HCT116 (cell line): ENCODE measurements at regions not wholly inside any gene's neighbourhood (a gene's known extent, or its start where the extent isn't known, plus 50 kb on each side); places are given as distances from the start of the nearest gene placed in this dataset.

ENCODE experiments used
- ATAC-seq: fragments of 200-7000 bp; cut with Tn5 transposase; 2 replicates; pipeline ENCODE4 v1.9.1; 2020; ENCODE audit warnings: mild to moderate bottlenecking, moderate library complexity
- BruUV-seq: library from RNA; stranded (reverse); fragments of 400-500 nt; replicated peaks from 2 replicates; lab custom pipeline; 2021; lab: Mats Ljungman, UMichigan
- CTCF ChIA-PET: fragments of 300-600 bp; sonication (Branson Sonifier 250); formaldehyde crosslinking; loops from one replicate; lab custom pipeline; 2021; ENCODE audit warnings: antibody characterized with exemption; lab: Charles Lee
- POLR2A ChIA-PET: fragments of 300-600, 350-600 bp; sonication (Branson Sonifier 250); formaldehyde crosslinking; loops from one replicate; lab custom pipeline; 2021; ENCODE audit warnings: antibody characterized with exemption; lab: Charles Lee
- RAD21 ChIA-PET, 2 experiments: fragments of 300-600 bp; sonication (Branson Sonifier 250); formaldehyde crosslinking; loops; one replicate each; lab custom pipeline; 2023; ENCODE audit warnings: low total read pairs in 2 of 2; ENCODE audit not compliant: uncharacterized antibody in 2 of 2, unreplicated experiment in 2 of 2, low non-redundant PET in 1 of 2; lab: Charles Lee
- DNase-seq: peaks from one replicate; pipeline ENCODE4 v3.0.0-alpha.2; 2010; ENCODE audit warnings: low read depth, low spot score
- H2AFZ ChIP-seq: fragments of 200-600 bp; shearing (Covaris generic), sonication (generic); 2 replicates; pipeline ENCODE4 v1.6.1; 2017; ENCODE audit warnings: low read depth, mixed run types, mixed read lengths, antibody characterized with exemption, low read length; ENCODE audit not compliant: poor library complexity, severe bottlenecking
- H3K27ac ChIP-seq: 2 replicates; pipeline ENCODE4 v1.5.1; 2012; ENCODE audit warnings: low read depth, low read length
- H3K27me3 ChIP-seq: fragments of 200-600 bp; sonication (generic); 2 replicates; pipeline ENCODE4 v1.6.1; 2016; ENCODE audit warnings: mixed run types, low read length, mixed read lengths; ENCODE audit not compliant: insufficient read depth
- H3K36me3 ChIP-seq, 2 experiments: fragments of 200-500 bp in 1 of 2; fragments of 200-600 bp in 1 of 2; sonication (Bioruptor generic) in 1 of 2; sonication (generic) in 1 of 2; 2 replicates each; pipeline versions ENCODE4 v1.5.1 to v1.6.1; 2014 to 2016; ENCODE audit warnings: low read length in 2 of 2, inconsistent platforms in 1 of 2, mixed read lengths in 1 of 2, mixed run types in 1 of 2; ENCODE audit not compliant: insufficient read depth in 2 of 2, control insufficient read depth in 1 of 2
- H3K4me1 ChIP-seq, 2 experiments: fragments of 200-600 bp in 1 of 2; sonication (generic) in 1 of 2; 2 replicates each; pipeline versions ENCODE4 v1.5.1 to v1.6.1; 2012 to 2017; ENCODE audit warnings: low read length in 2 of 2, inconsistent platforms in 1 of 2, mild to moderate bottlenecking in 1 of 2, mixed read lengths in 1 of 2, mixed run types in 1 of 2, moderate library complexity in 1 of 2; ENCODE audit not compliant: insufficient read depth in 2 of 2, control insufficient read depth in 1 of 2
- H3K4me2 ChIP-seq: fragments of 200-600 bp; sonication (generic); 2 replicates; pipeline ENCODE4 v1.6.1; 2017; ENCODE audit warnings: mixed run types, low read length, mixed read lengths
- H3K4me3 ChIP-seq, 2 experiments: fragments of 200-600 bp in 1 of 2; sonication (generic) in 1 of 2; replicated peaks in 1 of 2; 2 replicates each; pipeline ENCODE4 v1.5.1; 2011 to 2016; ENCODE audit warnings: low read length in 2 of 2, control low read depth in 1 of 2, low read depth in 1 of 2, mild to moderate bottlenecking in 1 of 2, mixed read lengths in 1 of 2, mixed run types in 1 of 2
- H3K79me2 ChIP-seq: fragments of 200-600 bp; sonication (generic); 2 replicates; pipeline ENCODE4 v1.6.1; 2017; ENCODE audit warnings: mild to moderate bottlenecking, mixed run types, low read length, moderate library complexity, mixed read lengths; ENCODE audit not compliant: insufficient read depth
- H3K9ac ChIP-seq: fragments of 200-600 bp; sonication (generic); 2 replicates; pipeline ENCODE4 v1.6.1; 2016; ENCODE audit warnings: low read length, mixed read lengths
- H3K9me2 ChIP-seq: fragments of 200-600 bp; sonication (generic), shearing (Covaris generic); 2 replicates; pipeline ENCODE4 v1.6.1; 2017; ENCODE audit warnings: mixed run types, mild to moderate bottlenecking, moderate library complexity; ENCODE audit not compliant: insufficient read depth
- H3K9me3 ChIP-seq, 2 experiments: fragments of 200-500 bp in 1 of 2; fragments of 200-600 bp in 1 of 2; sonication (Bioruptor generic) in 1 of 2; sonication (generic) in 1 of 2; 2 replicates each; pipeline ENCODE4 v1.6.1; 2014 to 2017; ENCODE audit warnings: low read length in 2 of 2, mixed read lengths in 2 of 2, inconsistent platforms in 1 of 2, low read depth in 1 of 2, mild to moderate bottlenecking in 1 of 2, mixed run types in 1 of 2, moderate library complexity in 1 of 2; ENCODE audit not compliant: control insufficient read depth in 1 of 2, insufficient read depth in 1 of 2
- H4K20me1 ChIP-seq: fragments of 200-600 bp; sonication (generic), shearing (Covaris generic); 2 replicates; pipeline ENCODE4 v1.6.1; 2017; ENCODE audit warnings: mixed run types, mild to moderate bottlenecking, moderate library complexity; ENCODE audit not compliant: insufficient read depth
- CEBPB ChIP-seq: IDR thresholded peaks from 2 replicates; pipeline ENCODE4 v1.6.1; 2012; ENCODE audit warnings: low read depth
- CTCF ChIP-seq, 3 experiments: fragments of 200-600 bp in 1 of 3; sonication (generic) in 1 of 3; IDR thresholded peaks in 2 of 3; conservative IDR thresholded peaks in 1 of 3; 2 replicates each; pipeline ENCODE4 v1.5.1; 2012 to 2017; ENCODE audit warnings: low read depth in 2 of 3, low read length in 2 of 3, antibody characterized with exemption in 1 of 3, borderline replicate concordance in 1 of 3, control low read depth in 1 of 3, mild to moderate bottlenecking in 1 of 3, mixed read lengths in 1 of 3, mixed run types in 1 of 3, moderate library complexity in 1 of 3; ENCODE audit not compliant: insufficient read depth in 1 of 3
- EGR1 ChIP-seq: IDR thresholded peaks from 2 replicates; pipeline ENCODE4 v1.6.1; 2012; ENCODE audit warnings: low read depth
- ELF1 ChIP-seq: IDR thresholded peaks from 2 replicates; pipeline ENCODE4 v1.6.1; 2012; ENCODE audit warnings: low read depth, borderline replicate concordance
- JUND ChIP-seq: IDR thresholded peaks from 2 replicates; pipeline ENCODE4 v1.6.1; 2012
- MAX ChIP-seq: IDR thresholded peaks from 2 replicates; pipeline ENCODE4 v1.6.1; 2012
- POLR2A ChIP-seq: IDR thresholded peaks from 2 replicates; pipeline ENCODE4 v1.7.0; 2011; ENCODE audit warnings: borderline replicate concordance; ENCODE audit not compliant: insufficient read depth, insufficient read length; ENCODE audit errors: extremely low read depth
- REST ChIP-seq: IDR thresholded peaks from 2 replicates; pipeline ENCODE4 v1.6.1; 2012; ENCODE audit warnings: low read depth
- SRF ChIP-seq: IDR thresholded peaks from 2 replicates; pipeline ENCODE4 v1.6.1; 2012; ENCODE audit warnings: low read depth
- ZBTB33 ChIP-seq: IDR thresholded peaks from 2 replicates; pipeline ENCODE4 v1.6.1; 2011; ENCODE audit warnings: mild to moderate bottlenecking, low read length, moderate library complexity; ENCODE audit not compliant: insufficient replicate concordance; ENCODE audit errors: extremely low read depth
- ZFX ChIP-seq: fragments of 450-650 bp; IDR thresholded peaks from 2 replicates; pipeline ENCODE4 v1.6.1; 2017
- intact Hi-C: fragments of 100-400 bp; cut with micrococcal nuclease; formaldehyde crosslinking; loops from 2 replicates; pipeline ENCODE4 v1.10.0; 2022

GRCh38 chr1:245054105-245054504, 100.7 kb upstream of the KIF26B start:
- ATAC-seq (no peak), DNase-seq (no peak)
- H3K4me1 ChIP-seq: no peaks in the 10 kb centered on the region
- ChIA-PET RAD21 (no interaction called here), CTCF (interaction anchor here (0.7 kb wide), 1 partner anchor 11 kb away, joined by 6 read pairs; no protein-coding TSS in a partner anchor), POLR2A (no interaction called here)
- no peaks in the 10 kb centered on the region for H3K79me2 ChIP-seq
- no peaks in the 10 kb centered on the region for H3K9me3 ChIP-seq
- no peak overlapping the region for H2AFZ ChIP-seq
- no peak overlapping the region for H3K4me3 ChIP-seq
- H3K27me3 ChIP-seq: no peaks in the 10 kb centered on the region
- H3K4me2 ChIP-seq: no peak overlapping the region
- no peak overlapping the region for H3K9ac ChIP-seq
- TF ChIP-seq ZFX: no peak
- no peak for TF ChIP-seq CTCF (IDR thresholded peaks at IDR 0.05 in 2 of 3, conservative IDR thresholded peaks at IDR 0.05 in 1 of 3; ENCODE audit: borderline replicate concordance in 1 of 3, insufficient read depth in 1 of 3, low read depth in 2 of 3, low read length in 2 of 3)
- H3K36me3 ChIP-seq: no peaks in the 10 kb centered on the region
- BruUV-seq: no TSS peak
- H3K9me2 ChIP-seq: no peaks in the 10 kb centered on the region
- H3K27ac ChIP-seq: no peak overlapping the region
- no peaks in the 10 kb centered on the region for H4K20me1 ChIP-seq
- intact Hi-C loops: no loop called here

GRCh38 chr1:245052258-245052657, 102.5 kb upstream of the KIF26B start:
- H3K4me3 ChIP-seq: no peak overlapping the region
- TF ChIP-seq ZBTB33 (no peak), SRF (no peak), JUND (no peak), POLR2A (no peak), MAX (no peak), ELF1 (no peak), EGR1 (no peak), REST (no peak), CEBPB (no peak)
- no peak overlapping the region for H2AFZ ChIP-seq
- ChIA-PET RAD21 (no interaction called here), POLR2A (no interaction called here), CTCF (interaction anchor here (1.8 kb wide), 1 partner anchor 10 kb away, joined by 11 read pairs; no protein-coding TSS in a partner anchor)
- intact Hi-C loops: no loop called here
- ATAC-seq (no peak), DNase-seq (no peak)
- no peaks in the 10 kb centered on the region for H4K20me1 ChIP-seq
- H3K4me1 ChIP-seq: no peaks in the 10 kb centered on the region
- H3K4me2 ChIP-seq: no peak overlapping the region
- H3K79me2 ChIP-seq: no peaks in the 10 kb centered on the region
- H3K27ac ChIP-seq: no peak overlapping the region
- no peaks in the 10 kb centered on the region for H3K9me3 ChIP-seq
- no peaks in the 10 kb centered on the region for H3K27me3 ChIP-seq
- no peak overlapping the region for H3K9ac ChIP-seq
- no peaks in the 10 kb centered on the region for H3K9me2 ChIP-seq
- H3K36me3 ChIP-seq: no peaks in the 10 kb centered on the region
- BruUV-seq: no TSS peak
